HG02571 (cell line): ENCODE measurements at regions not wholly inside any gene's neighbourhood (a gene's known extent, or its start where the extent isn't known, plus 50 kb on each side); places are given as distances from the start of the nearest gene placed in this dataset.
"Not testable (repeated sequence)": the region's sequence is repeated elsewhere in the genome, so short reads cannot be mapped to it uniquely, and the experiment has no call there.

Experiments
- ATAC-seq: cut with Tn5 transposase; IDR thresholded peaks from one replicate; pipeline ENCODE4 v1.9.1; 2021; ENCODE audit warnings: mild to moderate bottlenecking, moderate library complexity; ENCODE audit not compliant: unreplicated experiment

GRCh38 chr2:183522489-183523266 lies 398.4 kb downstream of the NUP35 start:
- ATAC-seq, result no peak

- peak; percentile 66 for ATAC-seq
These were observed 406.2 kb downstream of the NUP35 start for GRCh38 chr2:183530333-183530901.

- no peak for ATAC-seq
These were observed 408.3 kb downstream of the NUP35 start for GRCh38 chr2:183532514-183532913.

- no peak for ATAC-seq
These were observed 408.8 kb downstream of the NUP35 start for GRCh38 chr2:183533021-183533420.

- ATAC-seq, result no peak
These were observed 412.0 kb downstream of the NUP35 start for GRCh38 chr2:183536290-183536689.

- no peak for ATAC-seq
These were observed 412.5 kb downstream of the NUP35 start for GRCh38 chr2:183536714-183537113.

- no peak for ATAC-seq
These were observed 417.5 kb downstream of the NUP35 start for GRCh38 chr2:183541766-183542165.

- no peak for ATAC-seq
These were observed 418.4 kb downstream of the NUP35 start for GRCh38 chr2:183542606-183543005.

GRCh38 chr2:183543222-183543621 lies 419.0 kb downstream of the NUP35 start:
- ATAC-seq, result no peak

GRCh38 chr2:183543731-183544130 lies 419.5 kb downstream of the NUP35 start:
- ATAC-seq, result peak; percentile 96

- ATAC-seq, result not testable (repeated sequence)
These were observed 422.5 kb downstream of the NUP35 start for GRCh38 chr2:183546560-183547350.

GRCh38 chr2:183552716-183553115 lies 428.5 kb downstream of the NUP35 start:
- no peak for ATAC-seq

GRCh38 chr2:183564726-183565125 lies 440.5 kb downstream of the NUP35 start:
- ATAC-seq, result no peak

- ATAC-seq, result no peak
These were observed 451.2 kb downstream of the NUP35 start for GRCh38 chr2:183575481-183575880.

GRCh38 chr2:183579686-183580085 lies 455.4 kb downstream of the NUP35 start:
- ATAC-seq, result no peak

GRCh38 chr2:183592271-183592670 lies 468.0 kb downstream of the NUP35 start:
- ATAC-seq, result no peak

- ATAC-seq, result no peak
These were observed 469.9 kb downstream of the NUP35 start for GRCh38 chr2:183594150-183594549.

- ATAC-seq, result no peak
These were observed 473.6 kb downstream of the NUP35 start for GRCh38 chr2:183597841-183598240.

- no peak for ATAC-seq
These were observed 479.8 kb downstream of the NUP35 start for GRCh38 chr2:183604065-183604464.

- no peak for ATAC-seq
These were observed 481.2 kb downstream of the NUP35 start for GRCh38 chr2:183605440-183605839.

GRCh38 chr2:183606022-183606717 lies 481.9 kb downstream of the NUP35 start:
- no peak for ATAC-seq
